Glutamatergic neuron (in vitro differentiated cells): ENCODE measurements at regions not wholly inside any gene's neighbourhood (a gene's known extent, or its start where the extent isn't known, plus 50 kb on each side); places are given as distances from the start of the nearest gene placed in this dataset.

ENCODE experiments used
- DNase-seq: peaks from one replicate; pipeline ENCODE4 v3.0.0; 2022
- H3K27ac Mint-ChIP-seq: one replicate; pipeline ENCODE4 v1.8.0; 2020; ENCODE audit warnings: mild to moderate bottlenecking, mixed read lengths, inconsistent platforms; ENCODE audit not compliant: unreplicated experiment
- H3K27me3 Mint-ChIP-seq: one replicate; pipeline ENCODE4 v1.8.0; 2020; ENCODE audit warnings: mild to moderate bottlenecking, moderate library complexity, mixed read lengths, inconsistent platforms; ENCODE audit not compliant: unreplicated experiment
- H3K36me3 Mint-ChIP-seq: one replicate; pipeline ENCODE4 v1.8.0; 2020; ENCODE audit warnings: mild to moderate bottlenecking, mixed read lengths, inconsistent platforms; ENCODE audit not compliant: unreplicated experiment
- H3K4me1 Mint-ChIP-seq: one replicate; pipeline ENCODE4 v1.8.0; 2020; ENCODE audit warnings: mild to moderate bottlenecking, low read depth, mixed read lengths, inconsistent platforms; ENCODE audit not compliant: unreplicated experiment
- H3K4me3 Mint-ChIP-seq: one replicate; pipeline ENCODE4 v1.8.0; 2020; ENCODE audit warnings: mild to moderate bottlenecking, mixed read lengths, inconsistent platforms; ENCODE audit not compliant: unreplicated experiment
- H3K9me3 Mint-ChIP-seq: one replicate; pipeline ENCODE4 v1.8.0; 2020; ENCODE audit warnings: mild to moderate bottlenecking, moderate library complexity, mixed read lengths, inconsistent platforms; ENCODE audit not compliant: unreplicated experiment
- TF ChIP-seq, protein P1 (sequence below): fragments of 200-600 bp; sonication (generic); IDR thresholded peaks from one replicate; pipeline ENCODE4 v1.5.0; 2021; ENCODE audit not compliant: partially characterized antibody, unreplicated experiment

- no peak for DNase-seq
- Mint-ChIP-seq H3K9me3 (peaks cover 1% of the 10 kb centered on the region), H3K4me1 (no peaks in the 10 kb centered on the region), H3K27ac (no peak overlapping the region), H3K36me3 (no peaks in the 10 kb centered on the region), H3K27me3 (peaks cover 1% of the 10 kb centered on the region), H3K4me3 (no peak overlapping the region)
- TF ChIP-seq, protein P1, sequence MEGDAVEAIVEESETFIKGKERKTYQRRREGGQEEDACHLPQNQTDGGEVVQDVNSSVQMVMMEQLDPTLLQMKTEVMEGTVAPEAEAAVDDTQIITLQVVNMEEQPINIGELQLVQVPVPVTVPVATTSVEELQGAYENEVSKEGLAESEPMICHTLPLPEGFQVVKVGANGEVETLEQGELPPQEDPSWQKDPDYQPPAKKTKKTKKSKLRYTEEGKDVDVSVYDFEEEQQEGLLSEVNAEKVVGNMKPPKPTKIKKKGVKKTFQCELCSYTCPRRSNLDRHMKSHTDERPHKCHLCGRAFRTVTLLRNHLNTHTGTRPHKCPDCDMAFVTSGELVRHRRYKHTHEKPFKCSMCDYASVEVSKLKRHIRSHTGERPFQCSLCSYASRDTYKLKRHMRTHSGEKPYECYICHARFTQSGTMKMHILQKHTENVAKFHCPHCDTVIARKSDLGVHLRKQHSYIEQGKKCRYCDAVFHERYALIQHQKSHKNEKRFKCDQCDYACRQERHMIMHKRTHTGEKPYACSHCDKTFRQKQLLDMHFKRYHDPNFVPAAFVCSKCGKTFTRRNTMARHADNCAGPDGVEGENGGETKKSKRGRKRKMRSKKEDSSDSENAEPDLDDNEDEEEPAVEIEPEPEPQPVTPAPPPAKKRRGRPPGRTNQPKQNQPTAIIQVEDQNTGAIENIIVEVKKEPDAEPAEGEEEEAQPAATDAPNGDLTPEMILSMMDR, result no peak
These were observed 504.4 kb downstream of the SATB2 start for GRCh38 chr2:198953328-198953727.

- Mint-ChIP-seq H3K36me3 (no peaks in the 10 kb centered on the region), H3K4me1 (no peaks in the 10 kb centered on the region), H3K27me3 (peaks cover 1% of the 10 kb centered on the region), H3K9me3 (peaks cover 1% of the 10 kb centered on the region), H3K4me3 (no peak overlapping the region), H3K27ac (no peak overlapping the region)
- TF ChIP-seq, protein P1, result no peak
- DNase-seq, result no peak
These were observed 506.9 kb downstream of the SATB2 start for GRCh38 chr2:198950803-198951202.

GRCh38 chr2:198945496-198945895 lies 512.2 kb downstream of the SATB2 start:
- DNase-seq, result no peak
- Mint-ChIP-seq H3K9me3 (no peaks in the 10 kb centered on the region), H3K27me3 (no peaks in the 10 kb centered on the region), H3K4me3 (no peak overlapping the region), H3K36me3 (no peaks in the 10 kb centered on the region), H3K27ac (no peak overlapping the region), H3K4me1 (no peaks in the 10 kb centered on the region)
- TF ChIP-seq, protein P1, result no peak

DNA sequence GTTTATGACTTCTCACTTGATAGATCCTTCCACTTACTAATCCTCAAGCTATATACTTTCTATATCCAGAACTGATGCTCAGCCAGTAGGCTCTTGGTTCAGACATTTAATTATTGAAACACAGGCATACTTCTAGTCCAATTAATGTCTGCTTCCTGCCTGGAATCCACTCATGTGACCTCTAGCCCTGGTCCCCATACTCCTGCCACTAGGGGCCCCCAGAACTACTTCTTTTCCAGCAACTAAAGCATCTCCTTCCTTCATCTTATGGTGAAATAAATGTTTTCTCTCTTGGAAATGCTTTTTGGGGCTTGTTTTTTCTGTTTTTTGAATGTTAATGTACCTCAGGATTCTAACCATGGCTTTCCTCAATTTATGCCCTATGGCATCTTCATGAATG lies 527.6 kb downstream of the SATB2 start:
- no peak for DNase-seq
- H3K27me3 Mint-ChIP-seq, result peaks cover 2% of the 10 kb centered on the region
- H3K9me3 Mint-ChIP-seq, result no peaks in the 10 kb centered on the region
- no peak overlapping the region for H3K4me3 Mint-ChIP-seq
- H3K27ac Mint-ChIP-seq, result no peak overlapping the region
- TF ChIP-seq, protein P1, result no peak
- H3K36me3 Mint-ChIP-seq, result no peaks in the 10 kb centered on the region
- H3K4me1 Mint-ChIP-seq, result peaks cover 5% of the 10 kb centered on the region

- TF ChIP-seq, protein P1, result no peak
- Mint-ChIP-seq H3K9me3 (no peaks in the 10 kb centered on the region), H3K27me3 (peaks cover 2% of the 10 kb centered on the region), H3K4me3 (no peak overlapping the region), H3K36me3 (no peaks in the 10 kb centered on the region), H3K4me1 (peaks cover 5% of the 10 kb centered on the region), H3K27ac (no peak overlapping the region)
- no peak for DNase-seq
These were observed 529.7 kb downstream of the SATB2 start for GRCh38 chr2:198928026-198928425.
